H1 (cell line): ENCODE measurements at regions not wholly inside any gene's neighbourhood (a gene's known extent, or its start where the extent isn't known, plus 50 kb on each side); places are given as distances from the start of the nearest gene placed in this dataset.

ENCODE experiments used
- TF ChIP-seq, protein P1 (sequence below): fragments of 300-600 bp; sonication (generic); IDR thresholded peaks from 2 replicates; pipeline ENCODE4 v1.7.1; 2012; ENCODE audit warnings: low read length, moderate library complexity, mild to moderate bottlenecking, inconsistent platforms; ENCODE audit not compliant: insufficient replicate concordance

DNA sequence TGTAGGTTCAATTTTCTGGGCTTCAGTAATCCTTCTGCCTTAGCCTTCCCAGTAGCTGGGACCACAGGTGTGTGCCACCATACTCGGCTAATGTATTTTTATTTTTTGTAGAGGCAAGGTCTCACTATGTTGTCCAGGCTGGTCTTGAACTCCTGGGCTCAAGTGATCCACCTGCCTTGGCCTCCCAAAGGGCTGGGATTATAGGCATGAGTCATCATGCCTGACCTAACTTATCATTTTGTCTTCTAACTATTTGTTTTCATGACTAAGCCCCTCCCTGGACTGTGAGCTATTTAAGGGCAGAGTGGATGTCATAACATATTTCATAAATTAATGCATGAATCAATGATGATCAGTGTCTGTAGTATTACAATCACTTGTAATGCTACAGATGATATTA is 56.1 kb upstream of the PIAS1 start (continued):
- TF ChIP-seq, protein P1, sequence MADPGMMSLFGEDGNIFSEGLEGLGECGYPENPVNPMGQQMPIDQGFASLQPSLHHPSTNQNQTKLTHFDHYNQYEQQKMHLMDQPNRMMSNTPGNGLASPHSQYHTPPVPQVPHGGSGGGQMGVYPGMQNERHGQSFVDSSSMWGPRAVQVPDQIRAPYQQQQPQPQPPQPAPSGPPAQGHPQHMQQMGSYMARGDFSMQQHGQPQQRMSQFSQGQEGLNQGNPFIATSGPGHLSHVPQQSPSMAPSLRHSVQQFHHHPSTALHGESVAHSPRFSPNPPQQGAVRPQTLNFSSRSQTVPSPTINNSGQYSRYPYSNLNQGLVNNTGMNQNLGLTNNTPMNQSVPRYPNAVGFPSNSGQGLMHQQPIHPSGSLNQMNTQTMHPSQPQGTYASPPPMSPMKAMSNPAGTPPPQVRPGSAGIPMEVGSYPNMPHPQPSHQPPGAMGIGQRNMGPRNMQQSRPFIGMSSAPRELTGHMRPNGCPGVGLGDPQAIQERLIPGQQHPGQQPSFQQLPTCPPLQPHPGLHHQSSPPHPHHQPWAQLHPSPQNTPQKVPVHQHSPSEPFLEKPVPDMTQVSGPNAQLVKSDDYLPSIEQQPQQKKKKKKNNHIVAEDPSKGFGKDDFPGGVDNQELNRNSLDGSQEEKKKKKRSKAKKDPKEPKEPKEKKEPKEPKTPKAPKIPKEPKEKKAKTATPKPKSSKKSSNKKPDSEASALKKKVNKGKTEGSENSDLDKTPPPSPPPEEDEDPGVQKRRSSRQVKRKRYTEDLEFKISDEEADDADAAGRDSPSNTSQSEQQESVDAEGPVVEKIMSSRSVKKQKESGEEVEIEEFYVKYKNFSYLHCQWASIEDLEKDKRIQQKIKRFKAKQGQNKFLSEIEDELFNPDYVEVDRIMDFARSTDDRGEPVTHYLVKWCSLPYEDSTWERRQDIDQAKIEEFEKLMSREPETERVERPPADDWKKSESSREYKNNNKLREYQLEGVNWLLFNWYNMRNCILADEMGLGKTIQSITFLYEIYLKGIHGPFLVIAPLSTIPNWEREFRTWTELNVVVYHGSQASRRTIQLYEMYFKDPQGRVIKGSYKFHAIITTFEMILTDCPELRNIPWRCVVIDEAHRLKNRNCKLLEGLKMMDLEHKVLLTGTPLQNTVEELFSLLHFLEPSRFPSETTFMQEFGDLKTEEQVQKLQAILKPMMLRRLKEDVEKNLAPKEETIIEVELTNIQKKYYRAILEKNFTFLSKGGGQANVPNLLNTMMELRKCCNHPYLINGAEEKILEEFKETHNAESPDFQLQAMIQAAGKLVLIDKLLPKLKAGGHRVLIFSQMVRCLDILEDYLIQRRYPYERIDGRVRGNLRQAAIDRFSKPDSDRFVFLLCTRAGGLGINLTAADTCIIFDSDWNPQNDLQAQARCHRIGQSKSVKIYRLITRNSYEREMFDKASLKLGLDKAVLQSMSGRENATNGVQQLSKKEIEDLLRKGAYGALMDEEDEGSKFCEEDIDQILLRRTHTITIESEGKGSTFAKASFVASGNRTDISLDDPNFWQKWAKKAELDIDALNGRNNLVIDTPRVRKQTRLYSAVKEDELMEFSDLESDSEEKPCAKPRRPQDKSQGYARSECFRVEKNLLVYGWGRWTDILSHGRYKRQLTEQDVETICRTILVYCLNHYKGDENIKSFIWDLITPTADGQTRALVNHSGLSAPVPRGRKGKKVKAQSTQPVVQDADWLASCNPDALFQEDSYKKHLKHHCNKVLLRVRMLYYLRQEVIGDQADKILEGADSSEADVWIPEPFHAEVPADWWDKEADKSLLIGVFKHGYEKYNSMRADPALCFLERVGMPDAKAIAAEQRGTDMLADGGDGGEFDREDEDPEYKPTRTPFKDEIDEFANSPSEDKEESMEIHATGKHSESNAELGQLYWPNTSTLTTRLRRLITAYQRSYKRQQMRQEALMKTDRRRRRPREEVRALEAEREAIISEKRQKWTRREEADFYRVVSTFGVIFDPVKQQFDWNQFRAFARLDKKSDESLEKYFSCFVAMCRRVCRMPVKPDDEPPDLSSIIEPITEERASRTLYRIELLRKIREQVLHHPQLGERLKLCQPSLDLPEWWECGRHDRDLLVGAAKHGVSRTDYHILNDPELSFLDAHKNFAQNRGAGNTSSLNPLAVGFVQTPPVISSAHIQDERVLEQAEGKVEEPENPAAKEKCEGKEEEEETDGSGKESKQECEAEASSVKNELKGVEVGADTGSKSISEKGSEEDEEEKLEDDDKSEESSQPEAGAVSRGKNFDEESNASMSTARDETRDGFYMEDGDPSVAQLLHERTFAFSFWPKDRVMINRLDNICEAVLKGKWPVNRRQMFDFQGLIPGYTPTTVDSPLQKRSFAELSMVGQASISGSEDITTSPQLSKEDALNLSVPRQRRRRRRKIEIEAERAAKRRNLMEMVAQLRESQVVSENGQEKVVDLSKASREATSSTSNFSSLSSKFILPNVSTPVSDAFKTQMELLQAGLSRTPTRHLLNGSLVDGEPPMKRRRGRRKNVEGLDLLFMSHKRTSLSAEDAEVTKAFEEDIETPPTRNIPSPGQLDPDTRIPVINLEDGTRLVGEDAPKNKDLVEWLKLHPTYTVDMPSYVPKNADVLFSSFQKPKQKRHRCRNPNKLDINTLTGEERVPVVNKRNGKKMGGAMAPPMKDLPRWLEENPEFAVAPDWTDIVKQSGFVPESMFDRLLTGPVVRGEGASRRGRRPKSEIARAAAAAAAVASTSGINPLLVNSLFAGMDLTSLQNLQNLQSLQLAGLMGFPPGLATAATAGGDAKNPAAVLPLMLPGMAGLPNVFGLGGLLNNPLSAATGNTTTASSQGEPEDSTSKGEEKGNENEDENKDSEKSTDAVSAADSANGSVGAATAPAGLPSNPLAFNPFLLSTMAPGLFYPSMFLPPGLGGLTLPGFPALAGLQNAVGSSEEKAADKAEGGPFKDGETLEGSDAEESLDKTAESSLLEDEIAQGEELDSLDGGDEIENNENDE = no peak
- TF ChIP-seq, all 59 proteins: peak for 0
